NOMO-1 (cell line): ENCODE measurements at regions not wholly inside any gene's neighbourhood (a gene's known extent, or its start where the extent isn't known, plus 50 kb on each side); places are given as distances from the start of the nearest gene placed in this dataset.

ENCODE experiments used
- DNase-seq, 2 experiments: peaks; one replicate each; lab custom pipeline; 2025; ENCODE audit not compliant: unreplicated experiment in 2 of 2; lab: John Stamatoyannopoulos, UW

DNA sequence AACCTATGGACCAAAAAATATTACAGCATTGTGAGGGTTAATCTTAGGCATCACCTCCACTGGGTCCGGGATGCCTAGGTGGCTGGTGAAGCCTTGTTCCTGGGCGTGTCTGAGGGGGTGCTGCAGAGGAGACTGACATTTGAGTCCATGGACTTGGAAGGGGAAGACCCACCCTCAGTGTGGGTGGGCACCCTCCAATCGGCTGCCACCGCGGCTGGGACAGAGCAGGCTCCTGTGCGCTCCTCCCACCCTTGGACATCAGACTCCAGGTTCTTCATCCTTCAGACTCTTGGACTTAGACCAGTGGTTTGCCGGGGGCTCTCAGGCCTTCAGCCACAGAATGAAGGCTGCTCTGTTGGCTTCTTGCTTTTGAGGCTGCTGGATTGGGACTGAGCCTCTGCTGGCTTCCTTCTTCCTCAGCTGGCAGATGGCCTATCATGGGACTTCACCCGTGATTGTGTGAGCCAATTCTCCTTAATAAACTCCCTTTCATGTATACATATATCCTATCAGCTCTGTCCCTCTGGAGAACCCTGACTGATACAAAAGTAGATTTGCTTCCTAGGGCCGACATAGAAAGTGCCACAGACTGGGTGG, 113.1 kb downstream of the TTLL2 start:
- DNase-seq = no peak

DNA sequence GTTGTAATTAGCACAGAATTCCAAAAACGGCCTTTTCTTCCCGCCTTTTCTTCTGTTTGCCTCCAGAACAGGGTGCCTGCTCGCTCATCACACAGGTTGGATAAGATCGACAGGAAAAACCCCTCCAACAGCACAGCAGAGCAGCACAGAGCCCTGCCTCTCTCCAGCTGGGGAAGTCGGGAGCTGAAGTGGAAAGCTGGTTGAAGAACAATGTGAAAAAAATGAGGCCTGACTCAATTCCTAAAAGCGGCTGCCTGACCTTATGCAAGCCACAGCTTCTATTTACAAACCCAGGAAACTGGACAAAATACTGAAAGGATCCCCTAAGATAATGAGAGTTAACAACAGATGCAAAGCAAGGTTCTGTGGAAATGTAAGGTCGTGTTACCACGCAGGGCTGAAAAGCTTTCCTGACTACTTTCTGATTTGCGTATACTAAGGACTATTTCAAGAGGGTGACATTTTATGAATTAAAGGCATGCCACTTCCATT, 116.9 kb downstream of the TTLL2 start:
- DNase-seq = no peak

GRCh38 chr6:167442245-167442644, 117.4 kb downstream of the TTLL2 start:
- DNase-seq = no peak

DNA sequence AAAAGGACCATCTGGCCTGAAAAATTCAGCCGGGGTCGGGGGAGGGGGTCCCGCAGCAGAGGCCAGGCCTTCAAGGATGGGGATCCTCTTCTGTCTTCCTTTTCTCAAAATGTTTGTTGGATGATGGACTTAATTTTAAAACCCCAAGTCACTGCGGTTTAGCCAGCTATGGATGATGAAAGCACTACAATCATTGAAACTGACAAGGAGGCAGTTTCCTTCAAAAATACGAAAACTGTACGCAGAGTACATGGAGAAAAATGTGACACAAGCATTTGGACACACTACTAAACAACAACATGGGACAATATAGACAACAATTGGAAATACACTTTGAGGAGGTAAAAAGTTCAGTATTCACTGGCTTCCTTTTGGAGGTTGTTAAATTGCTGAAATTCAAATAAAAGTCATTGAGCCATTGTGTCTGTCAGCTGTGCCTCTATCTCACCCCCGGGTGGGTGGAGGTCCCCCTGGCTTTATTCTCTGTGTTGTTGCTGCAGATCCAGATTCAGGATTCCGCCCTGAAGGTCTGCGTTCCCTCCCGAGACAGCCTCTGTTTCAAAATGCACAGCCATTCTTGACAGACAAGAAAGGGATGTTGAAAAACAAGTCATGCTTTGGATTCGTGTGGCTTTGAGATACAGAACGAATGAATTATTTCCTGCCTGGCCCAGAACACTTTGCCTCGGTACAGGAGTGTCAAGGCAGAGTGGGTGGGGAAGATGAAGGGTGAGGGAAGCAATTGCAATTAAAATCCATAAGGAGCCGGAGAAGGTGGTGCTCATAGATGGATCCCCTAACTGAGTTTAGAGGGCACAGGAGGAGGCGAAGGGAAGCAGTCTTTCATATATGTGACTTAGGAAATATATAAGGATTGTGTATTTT, 118.2 kb downstream of the TTLL2 start:
- DNase-seq = no peak

GRCh38 chr6:167444602-167445346, 119.9 kb downstream of the TTLL2 start:
- no peak for DNase-seq

DNA sequence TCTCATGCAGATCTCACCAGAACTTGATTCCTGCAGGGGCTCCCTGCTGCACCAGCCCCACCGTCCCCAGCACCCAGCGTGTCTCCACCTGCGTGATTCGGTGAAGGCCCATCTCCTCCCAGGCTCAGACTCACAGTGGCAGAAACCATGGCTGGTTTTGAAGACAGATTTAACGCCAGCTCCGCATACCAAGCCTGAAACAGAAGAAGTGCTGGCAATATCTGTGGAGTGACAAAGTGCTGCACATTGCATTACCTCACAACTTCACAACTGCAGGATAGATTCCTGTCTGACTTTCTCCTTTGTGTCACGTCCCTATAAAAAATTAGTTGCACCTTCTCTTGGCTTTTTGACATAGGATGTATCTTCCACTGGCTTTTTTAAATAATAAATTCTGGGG, 120.7 kb downstream of the TTLL2 start:
- DNase-seq = no peak

DNA sequence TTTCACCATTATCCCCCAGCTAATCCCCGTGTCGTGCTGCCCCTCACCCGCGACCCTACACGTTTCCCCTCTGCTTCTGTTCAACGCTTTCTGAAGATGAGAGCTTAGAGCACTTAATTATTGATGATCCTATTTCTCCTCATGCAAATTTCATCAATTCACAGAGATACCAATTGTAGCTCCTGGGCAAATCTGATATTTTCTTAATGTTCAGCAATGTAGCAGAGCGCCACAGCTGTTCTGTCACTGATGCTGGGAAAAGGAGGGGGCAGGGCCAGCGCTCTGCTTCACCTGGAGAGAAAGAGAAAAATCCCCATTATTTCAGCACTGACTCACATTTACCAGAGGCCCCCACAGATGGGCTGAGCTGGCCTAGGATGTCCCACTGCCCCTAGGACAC, 121.2 kb downstream of the TTLL2 start:
- no peak for DNase-seq

GRCh38 chr6:167446971-167447370, 122.1 kb downstream of the TTLL2 start:
- no peak for DNase-seq

DNA sequence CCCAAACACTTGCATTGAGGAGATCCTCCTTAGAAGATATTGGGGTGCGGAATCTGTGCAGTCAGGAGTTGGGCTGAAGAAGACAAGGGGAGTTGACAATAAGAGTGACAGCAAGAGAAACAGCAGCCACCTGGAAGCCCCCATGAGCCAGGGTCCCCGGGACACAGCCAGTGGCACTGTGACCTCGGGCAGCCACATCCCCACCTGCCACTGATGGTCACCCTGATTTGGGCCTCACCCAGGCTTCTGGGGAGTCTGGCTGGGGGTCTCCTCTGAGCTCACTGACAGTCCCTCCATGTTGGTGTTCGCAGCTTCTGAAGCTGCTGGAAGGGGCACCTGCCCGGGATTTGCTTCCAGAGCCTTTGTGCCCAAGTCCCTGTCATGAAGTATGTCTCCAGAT, 123.5 kb downstream of the TTLL2 start:
- DNase-seq = no peak

DNA sequence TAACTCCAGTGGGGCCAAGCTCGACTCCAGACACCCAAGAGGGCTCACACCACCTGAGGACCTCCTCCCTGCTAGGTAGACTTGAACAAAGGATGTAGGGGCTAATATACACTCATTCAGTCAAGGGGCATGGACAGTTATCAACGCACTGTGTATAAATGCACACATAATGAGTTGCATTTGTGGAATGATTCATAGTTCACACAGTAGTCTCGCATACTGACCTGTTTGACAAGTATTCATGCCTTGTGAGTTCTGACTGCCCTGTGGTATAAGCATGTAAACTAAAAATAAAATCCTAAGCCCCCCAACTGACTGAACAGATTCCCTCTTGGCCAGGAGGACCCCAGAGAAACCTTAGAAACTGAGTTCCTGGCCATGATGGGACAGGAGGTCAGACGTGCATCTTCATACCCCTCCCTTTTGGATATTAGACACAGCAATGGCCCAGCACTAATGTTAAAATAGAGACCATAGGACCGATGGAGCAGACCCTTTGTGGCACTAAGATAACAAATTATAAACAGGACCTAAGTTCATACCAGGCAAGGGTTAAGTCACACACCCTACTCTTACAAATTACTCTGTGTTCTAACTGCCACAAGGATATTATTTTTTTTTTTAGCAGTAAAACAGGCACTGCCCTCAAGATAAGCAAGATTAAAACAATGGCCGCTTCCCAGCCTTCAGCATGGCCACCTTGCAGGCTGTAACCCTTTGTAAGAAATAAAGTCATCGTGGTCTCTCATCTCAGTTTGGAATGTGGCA, 124.4 kb downstream of the TTLL2 start:
- DNase-seq = no peak

GRCh38 chr6:167450626-167451025, 125.7 kb downstream of the TTLL2 start:
- DNase-seq = no peak

DNA sequence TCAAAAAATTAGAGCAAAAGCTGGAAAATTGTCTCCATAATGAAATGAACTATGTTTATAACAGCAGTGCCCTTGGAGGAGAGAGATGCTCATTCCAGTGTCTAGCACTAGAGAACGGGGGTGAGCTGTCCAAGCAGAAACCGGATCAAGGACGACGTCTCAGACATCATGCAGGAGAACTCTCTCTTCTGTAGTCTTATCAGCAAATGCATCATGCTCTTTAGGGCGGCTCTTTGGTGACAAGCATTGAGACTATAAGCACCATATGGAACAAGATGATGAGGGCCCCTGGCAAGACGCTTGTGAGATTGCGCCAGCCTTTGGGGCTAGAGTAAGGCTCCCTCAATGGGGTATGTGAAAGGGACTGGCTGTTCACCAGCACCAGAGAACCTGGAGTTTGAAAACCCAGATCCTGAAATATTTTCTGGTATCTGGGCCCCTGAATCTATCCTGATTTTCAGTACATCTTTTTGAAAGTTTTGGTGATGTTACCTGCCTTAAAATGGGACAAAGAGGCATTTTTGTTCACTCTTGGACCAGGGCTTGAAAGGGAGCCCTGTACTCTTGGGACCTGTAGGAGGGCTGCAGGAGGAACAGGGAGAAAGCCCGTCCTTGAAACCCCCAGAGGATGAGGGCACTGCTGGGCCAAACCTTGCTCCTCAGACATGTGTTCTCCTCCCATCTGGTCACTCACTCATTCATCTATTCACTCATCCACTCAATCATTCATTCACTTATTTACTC, 127.6 kb downstream of the TTLL2 start:
- DNase-seq = no peak

DNA sequence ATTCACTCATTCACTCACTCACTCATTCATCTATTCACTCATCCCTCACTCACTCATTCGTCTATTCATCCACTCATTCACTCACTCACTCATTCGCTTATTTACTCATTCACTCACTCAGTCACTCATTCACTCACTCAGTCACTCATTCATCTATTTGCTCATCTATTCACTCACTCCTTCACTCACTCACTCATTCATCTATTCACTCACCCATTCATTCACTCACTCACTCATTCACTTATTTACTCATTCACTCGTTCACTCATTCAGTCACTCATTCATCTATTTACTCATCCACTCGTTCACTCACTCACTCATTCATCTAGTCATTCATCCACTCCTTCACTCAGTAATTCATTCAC, 128.2 kb downstream of the TTLL2 start:
- DNase-seq = no peak

- DNase-seq = no peak
These were observed 129.1 kb downstream of the TTLL2 start for GRCh38 chr6:167454003-167454402.

DNA sequence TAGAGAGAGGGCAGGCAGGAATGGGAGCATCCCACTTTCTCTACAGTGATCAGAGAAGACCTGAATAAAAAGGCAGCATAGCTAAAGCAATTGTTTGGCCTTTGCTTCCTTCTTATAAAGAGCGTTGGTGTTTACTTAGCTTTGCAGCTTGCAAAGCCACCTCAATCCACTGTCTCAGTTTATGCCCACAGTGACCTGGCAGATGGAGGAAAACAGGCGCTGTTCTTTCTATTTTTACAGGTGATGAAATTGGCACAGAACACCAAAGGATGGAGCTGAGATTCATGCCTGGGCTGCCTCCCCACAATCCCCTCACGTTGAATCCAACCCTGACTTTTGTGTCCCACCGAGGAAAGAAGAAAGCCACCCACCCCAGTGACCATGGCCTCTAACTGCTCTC, 130.5 kb downstream of the TTLL2 start:
- no peak for DNase-seq

GRCh38 chr6:167462514-167463312, 137.8 kb downstream of the TTLL2 start:
- DNase-seq = no peak

DNA sequence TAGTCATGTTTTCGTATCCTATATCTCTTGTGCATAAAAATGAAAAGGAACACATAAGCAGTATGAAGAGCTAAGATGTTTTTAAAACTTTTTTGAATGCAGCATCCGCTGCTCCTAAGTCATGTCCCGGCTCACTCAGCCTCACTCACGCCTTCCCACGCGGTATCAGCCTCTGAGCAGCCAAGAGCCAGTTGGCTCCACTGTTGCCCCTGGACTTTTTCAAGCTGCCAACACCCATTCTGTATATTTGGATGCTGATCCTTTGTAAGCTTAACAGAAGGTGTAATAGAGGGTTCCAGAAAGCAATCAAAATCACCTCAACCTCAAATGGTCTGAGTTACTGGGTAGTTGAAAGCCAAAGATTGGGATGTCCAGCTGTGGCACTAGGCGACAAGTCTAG, 139.3 kb downstream of the TTLL2 start:
- no peak for DNase-seq

DNA sequence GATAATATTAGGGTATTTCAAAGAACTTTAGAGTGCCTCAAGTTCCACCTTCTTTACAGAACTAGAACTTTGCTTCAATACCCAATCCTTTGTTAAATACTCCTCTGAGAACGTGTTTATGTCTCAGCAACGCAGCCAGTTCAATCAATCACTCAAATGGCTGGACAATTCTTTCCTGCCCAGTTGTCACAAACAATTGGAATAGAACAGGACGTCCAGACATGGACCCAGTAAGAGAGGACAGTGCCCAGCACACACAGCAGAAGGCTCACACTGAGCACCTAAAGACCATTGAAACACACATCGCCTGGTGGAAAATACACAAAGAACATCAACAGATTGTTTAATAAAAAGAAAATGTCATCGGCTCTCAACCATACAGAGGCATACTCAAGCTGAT, 140.6 kb downstream of the TTLL2 start:
- DNase-seq = no peak

GRCh38 chr6:167467282-167467681, 142.4 kb downstream of the TTLL2 start:
- DNase-seq = no peak
